Fibroblast of pulmonary artery (primary cell): ENCODE measurements at regions not wholly inside any gene's neighbourhood (a gene's known extent, or its start where the extent isn't known, plus 50 kb on each side); places are given as distances from the start of the nearest gene placed in this dataset.

Source experiments
- DNase-seq: peaks from one replicate; pipeline ENCODE4 v3.0.0-alpha.2; 2010; ENCODE audit warnings: low read depth
- H3K4me3 ChIP-seq: replicated peaks from 2 replicates; pipeline ENCODE4 v1.5.1; 2011; ENCODE audit warnings: low read depth, mild to moderate bottlenecking, control low read depth, low read length, moderate library complexity
- CTCF ChIP-seq: IDR thresholded peaks from 2 replicates; pipeline ENCODE4 v1.5.1; 2011; ENCODE audit warnings: mild to moderate bottlenecking, control low read depth, low read length, inconsistent platforms; ENCODE audit errors: missing control alignments

- no peak for TF ChIP-seq CTCF
- no peak overlapping the region for H3K4me3 ChIP-seq
- no peak for DNase-seq
These were observed 503.9 kb downstream of the KIF20B start for GRCh38 chr10:90205340-90205739.

- no peak for TF ChIP-seq CTCF
- no peak for DNase-seq
- H3K4me3 ChIP-seq: no peak overlapping the region
These were observed 512.0 kb downstream of the KIF20B start for GRCh38 chr10:90213346-90213745.

GRCh38 chr10:90218846-90219245, 517.5 kb downstream of the KIF20B start:
- no peak for DNase-seq

GRCh38 chr10:90222372-90222771, 521.0 kb downstream of the KIF20B start:
- no peak for TF ChIP-seq CTCF
- peak; percentile 41 for DNase-seq
- no peak overlapping the region for H3K4me3 ChIP-seq

More at GRCh38 chr10:90218846-90219245, 517.5 kb downstream of the KIF20B start:
- TF ChIP-seq CTCF: no peak
- no peak overlapping the region for H3K4me3 ChIP-seq

- no peak overlapping the region for H3K4me3 ChIP-seq
- DNase-seq: no peak
- no peak for TF ChIP-seq CTCF
These were observed 521.5 kb downstream of the KIF20B start for GRCh38 chr10:90222939-90223338.

GRCh38 chr10:90224791-90225566, 523.6 kb downstream of the KIF20B start:
- no peak for TF ChIP-seq CTCF
- peak; percentile 39 for DNase-seq
- H3K4me3 ChIP-seq: no peak overlapping the region

- TF ChIP-seq CTCF: no peak
- no peak overlapping the region for H3K4me3 ChIP-seq
These were observed 525.1 kb downstream of the KIF20B start for GRCh38 chr10:90226517-90226916.

More at GRCh38 chr10:90226517-90226916, 525.1 kb downstream of the KIF20B start:
- DNase-seq: no peak
